ENCODE measurements at regions not wholly inside any gene's neighbourhood (a gene's known extent, or its start where the extent isn't known, plus 50 kb on each side); places are given as distances from the start of the nearest gene placed in this dataset.

DNA sequence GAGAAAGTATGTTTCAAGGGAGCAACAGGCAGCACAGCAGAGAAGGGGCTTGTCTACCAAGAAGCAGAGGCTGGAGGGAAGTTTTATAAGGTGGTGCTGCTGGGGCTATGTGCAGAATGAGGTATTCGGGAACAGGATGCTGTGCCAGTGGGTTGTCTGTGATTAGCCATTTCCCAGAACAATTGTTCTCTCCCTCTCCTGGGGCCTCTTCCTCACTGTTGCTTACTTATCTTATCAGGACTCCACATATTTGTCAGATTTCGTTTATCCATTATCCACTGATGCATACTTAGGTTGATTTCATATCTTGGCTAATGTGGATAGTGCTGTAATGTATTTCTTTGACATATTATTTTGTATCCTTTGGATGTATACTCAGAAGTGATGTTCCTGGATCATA lies 195.1 kb upstream of the RTL1 start:
- no peaks in the 10 kb centered on the region for H3K79me2 ChIP-seq (ENCODE audit: insufficient read depth, low read length)
- no peak overlapping the region for H3K4me3 ChIP-seq (ENCODE audit: low read depth in 1 of 2, low read length in 2 of 2)
- H3K4me2 ChIP-seq (ENCODE audit: insufficient read depth, low read length): no peak overlapping the region
- peaks cover 4% of the 10 kb centered on the region; the same call in 1 of the 2 replicates for H3K4me1 ChIP-seq (ENCODE audit: insufficient read depth, low read length)
- no peak for TF ChIP-seq EZH2 (IDR thresholded peaks at IDR 0.05; ENCODE audit: borderline replicate concordance, low read depth, low read length, severe bottlenecking)
- TF ChIP-seq, protein P1, sequence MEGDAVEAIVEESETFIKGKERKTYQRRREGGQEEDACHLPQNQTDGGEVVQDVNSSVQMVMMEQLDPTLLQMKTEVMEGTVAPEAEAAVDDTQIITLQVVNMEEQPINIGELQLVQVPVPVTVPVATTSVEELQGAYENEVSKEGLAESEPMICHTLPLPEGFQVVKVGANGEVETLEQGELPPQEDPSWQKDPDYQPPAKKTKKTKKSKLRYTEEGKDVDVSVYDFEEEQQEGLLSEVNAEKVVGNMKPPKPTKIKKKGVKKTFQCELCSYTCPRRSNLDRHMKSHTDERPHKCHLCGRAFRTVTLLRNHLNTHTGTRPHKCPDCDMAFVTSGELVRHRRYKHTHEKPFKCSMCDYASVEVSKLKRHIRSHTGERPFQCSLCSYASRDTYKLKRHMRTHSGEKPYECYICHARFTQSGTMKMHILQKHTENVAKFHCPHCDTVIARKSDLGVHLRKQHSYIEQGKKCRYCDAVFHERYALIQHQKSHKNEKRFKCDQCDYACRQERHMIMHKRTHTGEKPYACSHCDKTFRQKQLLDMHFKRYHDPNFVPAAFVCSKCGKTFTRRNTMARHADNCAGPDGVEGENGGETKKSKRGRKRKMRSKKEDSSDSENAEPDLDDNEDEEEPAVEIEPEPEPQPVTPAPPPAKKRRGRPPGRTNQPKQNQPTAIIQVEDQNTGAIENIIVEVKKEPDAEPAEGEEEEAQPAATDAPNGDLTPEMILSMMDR (IDR thresholded peaks at IDR 0.05; ENCODE audit: borderline replicate concordance, extremely low read depth, low read length, poor library complexity, severe bottlenecking): no peak
- no peak overlapping the region for H3K9ac ChIP-seq (ENCODE audit: low read depth, low read length)
- H3K36me3 ChIP-seq (ENCODE audit: insufficient read depth, low read length): no peaks in the 10 kb centered on the region
- H2AFZ ChIP-seq (ENCODE audit: low read depth, low read length): no peak overlapping the region
- DNase-seq (no peak), ATAC-seq (ENCODE audit: insufficient read depth, low read depth) (no peak)
- H3K27me3 ChIP-seq (ENCODE audit: insufficient read depth, low read length, poor library complexity): no peaks in the 10 kb centered on the region
- H4K20me1 ChIP-seq (ENCODE audit: insufficient read depth, low read length): no peaks in the 10 kb centered on the region
- no peak overlapping the region for H3K27ac ChIP-seq (ENCODE audit: low read length)
- peaks cover 10% of the 10 kb centered on the region for H3K9me3 ChIP-seq (ENCODE audit: insufficient read depth, low read length, severe bottlenecking)

DNA sequence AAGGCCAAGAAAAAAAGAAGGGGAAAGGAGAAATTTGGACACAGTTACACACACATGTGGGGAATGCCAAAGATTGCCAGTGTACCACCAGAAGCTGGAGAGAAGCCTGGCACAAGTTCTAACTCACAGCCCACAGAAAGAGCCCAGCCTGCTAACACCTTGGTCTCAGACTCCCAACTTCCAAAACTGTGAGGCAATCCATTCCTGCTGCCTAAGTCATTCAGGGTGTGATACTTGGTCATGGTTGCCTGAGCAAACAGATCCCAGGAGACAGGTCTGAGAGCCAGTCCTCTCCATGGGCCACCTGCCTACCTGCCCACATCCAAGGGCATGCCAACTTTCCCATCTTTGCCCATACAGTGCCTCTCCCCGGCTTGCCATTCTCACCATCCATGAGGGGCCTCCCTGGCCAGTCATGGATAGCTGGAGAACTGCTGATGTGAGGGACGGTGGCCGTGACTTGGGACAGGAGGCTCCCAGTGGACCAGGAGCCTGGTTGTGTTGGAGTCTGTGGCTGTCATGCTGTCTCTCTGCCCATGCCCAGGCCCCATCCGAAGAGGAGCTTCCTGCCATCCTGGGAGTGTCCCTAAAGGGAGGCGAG lies 198.0 kb upstream of the RTL1 start:
- no peak overlapping the region for H3K4me3 ChIP-seq (ENCODE audit: low read depth in 1 of 2, low read length in 2 of 2)
- no peak overlapping the region for H3K27ac ChIP-seq (ENCODE audit: low read length)
- TF ChIP-seq, protein P1 (IDR thresholded peaks at IDR 0.05; ENCODE audit: borderline replicate concordance, extremely low read depth, low read length, poor library complexity, severe bottlenecking): no peak
- no peak for TF ChIP-seq EZH2 (IDR thresholded peaks at IDR 0.05; ENCODE audit: borderline replicate concordance, low read depth, low read length, severe bottlenecking)
- H3K27me3 ChIP-seq (ENCODE audit: insufficient read depth, low read length, poor library complexity): no peaks in the 10 kb centered on the region
- no peak overlapping the region for H3K4me2 ChIP-seq (ENCODE audit: insufficient read depth, low read length)
- H3K4me1 ChIP-seq (ENCODE audit: insufficient read depth, low read length): peaks cover 4% of the 10 kb centered on the region; the same call in 1 of the 2 replicates
- H2AFZ ChIP-seq (ENCODE audit: low read depth, low read length): no peak overlapping the region
- DNase-seq: no peak
- no peaks in the 10 kb centered on the region for H3K79me2 ChIP-seq (ENCODE audit: insufficient read depth, low read length)
- ATAC-seq (ENCODE audit: insufficient read depth, low read depth): no peak
- no peak overlapping the region for H3K9ac ChIP-seq (ENCODE audit: low read depth, low read length)
- H4K20me1 ChIP-seq (ENCODE audit: insufficient read depth, low read length): no peaks in the 10 kb centered on the region
- no peaks in the 10 kb centered on the region for H3K36me3 ChIP-seq (ENCODE audit: insufficient read depth, low read length)
- H3K9me3 ChIP-seq (ENCODE audit: insufficient read depth, low read length, severe bottlenecking): peaks cover 10% of the 10 kb centered on the region

DNA sequence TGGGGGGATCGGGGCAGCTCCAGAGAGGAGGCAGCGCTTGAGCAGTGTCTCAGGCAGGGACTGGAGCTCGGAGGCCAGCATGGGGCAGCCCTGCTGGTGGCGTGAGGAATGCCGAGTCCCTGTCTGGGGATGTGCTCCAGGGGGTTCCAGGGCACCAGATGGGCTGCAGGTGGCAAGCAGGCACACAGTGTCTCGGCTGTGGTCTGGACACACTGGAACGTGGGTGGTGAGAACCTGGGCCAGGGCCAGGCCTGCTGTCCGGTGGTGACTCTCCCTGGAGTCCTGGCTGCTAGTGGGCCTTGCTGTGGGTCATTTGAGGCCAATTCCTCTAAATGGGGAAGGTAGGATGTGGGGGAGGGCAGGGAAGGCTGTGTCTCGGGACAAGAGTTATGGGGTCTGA lies 199.4 kb upstream of the RTL1 start:
- Histone ChIP-seq H3K4me3 (ENCODE audit: low read depth in 1 of 2, low read length in 2 of 2) (no peak overlapping the region), H4K20me1 (ENCODE audit: insufficient read depth, low read length) (no peaks in the 10 kb centered on the region), H3K36me3 (ENCODE audit: insufficient read depth, low read length) (no peaks in the 10 kb centered on the region), H3K4me1 (ENCODE audit: insufficient read depth, low read length) (peaks cover 4% of the 10 kb centered on the region; the same call in 1 of the 2 replicates), H3K9ac (ENCODE audit: low read depth, low read length) (no peak overlapping the region), H3K27ac (ENCODE audit: low read length) (no peak overlapping the region), H3K9me3 (ENCODE audit: insufficient read depth, low read length, severe bottlenecking) (peaks cover 10% of the 10 kb centered on the region), H2AFZ (ENCODE audit: low read depth, low read length) (no peak overlapping the region), H3K4me2 (ENCODE audit: insufficient read depth, low read length) (no peak overlapping the region), H3K79me2 (ENCODE audit: insufficient read depth, low read length) (no peaks in the 10 kb centered on the region), H3K27me3 (ENCODE audit: insufficient read depth, low read length, poor library complexity) (no peaks in the 10 kb centered on the region)
- no peak for TF ChIP-seq EZH2 (IDR thresholded peaks at IDR 0.05; ENCODE audit: borderline replicate concordance, low read depth, low read length, severe bottlenecking)
- TF ChIP-seq, protein P1 (IDR thresholded peaks at IDR 0.05; ENCODE audit: borderline replicate concordance, extremely low read depth, low read length, poor library complexity, severe bottlenecking): no peak
- DNase-seq: no peak
- no peak for ATAC-seq (ENCODE audit: insufficient read depth, low read depth)
